Neural progenitor cell (in vitro differentiated cells): ENCODE measurements at regions not wholly inside any gene's neighbourhood (a gene's known extent, or its start where the extent isn't known, plus 50 kb on each side); places are given as distances from the start of the nearest gene placed in this dataset.

Experiments used
- CTCF ChIP-seq: fragments of 200-600 bp; sonication (generic); IDR thresholded peaks from 2 replicates; pipeline ENCODE4 v1.5.1; 2017; ENCODE audit warnings: antibody characterized with exemption, mild to moderate bottlenecking
- EZH2phosphoT487 ChIP-seq: fragments of 200-600 bp; sonication (generic); IDR thresholded peaks from 2 replicates; pipeline ENCODE4 v1.6.1; 2017; ENCODE audit warnings: antibody characterized with exemption

- TF ChIP-seq CTCF (no peak), EZH2phosphoT487 (no peak)
Measured at GRCh38 chr1:79775402-79775801, 768.9 kb upstream of the ADGRL4 start.
